PC-3 (cell line): ENCODE measurements at regions not wholly inside any gene's neighbourhood (a gene's known extent, or its start where the extent isn't known, plus 50 kb on each side); places are given as distances from the start of the nearest gene placed in this dataset.

Source experiments
- CTCF ChIP-seq: fragments of 300-600 bp; sonication (generic); conservative IDR thresholded peaks from 2 replicates; pipeline ENCODE4 v1.5.1; 2017; ENCODE audit warnings: antibody characterized with exemption, low read depth, mild to moderate bottlenecking, low read length
- EZH2phosphoT487 ChIP-seq: fragments of 300-600 bp; sonication (generic); IDR thresholded peaks from 2 replicates; pipeline ENCODE4 v1.6.1; 2018; ENCODE audit warnings: mild to moderate bottlenecking, antibody characterized with exemption, low read length, borderline replicate concordance

- TF ChIP-seq CTCF = no peak
- TF ChIP-seq EZH2phosphoT487 = no peak
Measured at GRCh38 chr3:54066253-54066652, 56.1 kb upstream of the CACNA2D3 start.
